H4 (cell line): ENCODE measurements at regions not wholly inside any gene's neighbourhood (a gene's known extent, or its start where the extent isn't known, plus 50 kb on each side); places are given as distances from the start of the nearest gene placed in this dataset.

Experiments
- DNase-seq: peaks from one replicate; pipeline ENCODE4 v3.0.0-alpha.2; 2015; ENCODE audit warnings: low spot score

DNA sequence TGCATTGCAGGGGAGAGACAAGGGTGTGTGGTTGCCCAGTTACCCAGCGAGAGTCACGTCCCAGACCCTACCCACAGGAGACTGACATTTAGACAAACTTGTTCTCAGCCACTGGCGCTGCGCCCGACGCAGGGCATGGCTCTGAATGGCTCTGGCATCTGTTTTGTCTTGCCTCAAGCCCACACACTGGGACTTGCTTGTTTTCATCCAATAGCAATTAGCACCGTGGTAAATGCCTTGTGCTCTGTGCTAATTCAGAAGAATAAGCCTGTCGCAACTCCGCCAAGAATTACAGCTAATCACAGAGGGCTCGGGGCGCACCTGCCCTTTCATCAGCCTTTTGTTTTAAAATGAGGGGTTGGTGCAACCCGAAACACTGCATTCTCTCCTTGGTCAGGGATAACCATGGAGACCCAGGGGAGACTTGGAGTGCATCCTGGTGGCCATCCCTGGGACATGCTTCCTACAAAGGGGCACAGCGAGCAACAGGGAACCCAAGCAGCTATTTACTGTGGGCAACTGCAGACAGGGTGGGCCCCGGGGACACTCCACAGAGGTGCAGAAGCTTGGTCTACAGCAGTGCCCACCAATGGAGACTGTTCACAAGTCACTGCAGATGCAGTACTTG, 220.6 kb upstream of the ZFHX3 start:
- DNase-seq = no peak

DNA sequence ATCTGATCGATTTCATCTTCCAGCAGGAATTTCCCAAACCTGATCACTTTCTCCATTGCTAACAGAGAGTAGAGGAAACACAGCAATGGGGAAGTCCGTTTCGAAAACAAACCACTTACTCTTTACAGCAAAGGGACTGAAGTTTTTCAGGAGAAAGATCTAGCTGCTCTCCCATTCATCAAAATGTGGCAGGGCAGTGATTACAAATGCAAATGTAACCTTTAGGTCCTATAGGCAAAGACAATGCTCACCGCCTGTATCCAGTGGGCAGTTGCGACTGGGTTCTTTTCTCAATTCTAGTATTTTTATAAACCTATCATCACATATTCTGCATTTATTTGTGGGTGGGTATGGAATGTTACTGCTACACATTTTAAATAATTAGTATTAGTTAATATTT, 218.0 kb upstream of the ZFHX3 start:
- no peak for DNase-seq

DNA sequence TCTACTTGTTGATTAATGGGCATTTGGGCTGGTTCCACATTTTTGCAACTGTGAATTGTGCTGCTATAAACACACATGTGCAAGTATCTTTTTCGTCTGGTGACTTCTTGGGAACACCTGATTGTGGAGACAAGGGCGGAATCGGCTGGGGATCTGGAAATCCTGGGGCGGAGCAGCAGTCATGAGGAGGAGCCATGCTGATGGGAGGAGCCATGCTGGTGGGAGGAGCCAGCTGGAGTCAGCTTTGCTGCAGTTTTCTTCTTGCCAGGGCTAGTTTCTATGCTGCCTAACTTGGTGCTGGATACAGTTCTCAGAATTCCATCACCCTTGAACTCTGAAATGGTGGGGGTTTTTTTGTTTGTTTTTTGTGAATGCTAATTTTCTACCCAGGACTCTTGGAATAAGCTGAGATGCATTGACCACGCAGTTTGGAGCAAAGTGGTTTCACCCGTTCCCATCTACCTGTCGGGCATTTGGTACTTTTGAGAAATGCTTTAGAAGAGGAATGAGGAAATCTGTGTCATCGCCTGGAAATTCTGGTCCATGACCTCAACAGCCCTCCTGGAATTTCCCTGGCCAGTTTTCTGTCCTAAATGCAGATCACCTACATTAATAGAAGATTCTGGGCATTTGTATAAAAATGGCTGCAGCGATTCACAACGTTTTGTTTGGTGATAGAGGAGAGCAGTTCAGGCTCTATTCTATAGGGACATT, 217.4 kb upstream of the ZFHX3 start:
- no peak for DNase-seq

DNA sequence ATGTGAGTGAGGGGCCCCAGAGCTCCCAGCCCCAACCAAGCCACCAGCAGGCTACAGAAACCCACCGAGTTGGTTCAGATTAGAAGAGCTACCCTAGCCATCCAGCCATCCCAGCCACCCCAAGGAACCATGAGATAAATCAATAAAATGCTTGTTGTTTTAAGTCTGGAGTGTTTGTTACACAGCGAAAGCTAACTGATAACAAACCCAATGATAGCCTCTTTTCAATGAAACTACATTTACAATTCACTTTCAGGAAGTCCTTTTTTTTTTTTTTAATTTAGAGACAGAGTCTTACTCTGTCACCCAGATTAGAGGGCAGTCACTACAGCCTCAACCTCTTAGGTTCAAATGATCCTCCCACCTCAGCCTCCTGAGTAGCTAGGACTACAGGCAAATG, 215.0 kb upstream of the ZFHX3 start:
- no peak for DNase-seq

DNA sequence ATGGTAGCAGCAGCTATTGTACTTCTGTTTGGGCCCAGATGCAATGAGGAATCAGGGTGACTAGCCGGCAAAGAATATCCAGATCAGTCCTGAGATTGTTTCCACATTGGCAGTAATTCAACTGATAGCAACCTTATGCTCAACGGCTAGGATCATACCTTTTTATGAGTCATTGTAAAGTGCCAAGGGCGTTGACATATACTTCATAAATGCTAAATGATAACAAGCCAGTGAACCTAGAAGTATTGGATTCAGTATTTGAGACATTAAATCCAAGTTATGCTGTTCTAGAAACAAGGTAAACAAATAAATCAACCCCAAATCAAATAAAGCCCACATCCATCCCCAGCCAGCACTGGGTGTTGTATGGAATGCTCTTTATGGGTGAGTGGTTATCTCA, 207.1 kb upstream of the ZFHX3 start:
- no peak for DNase-seq

DNA sequence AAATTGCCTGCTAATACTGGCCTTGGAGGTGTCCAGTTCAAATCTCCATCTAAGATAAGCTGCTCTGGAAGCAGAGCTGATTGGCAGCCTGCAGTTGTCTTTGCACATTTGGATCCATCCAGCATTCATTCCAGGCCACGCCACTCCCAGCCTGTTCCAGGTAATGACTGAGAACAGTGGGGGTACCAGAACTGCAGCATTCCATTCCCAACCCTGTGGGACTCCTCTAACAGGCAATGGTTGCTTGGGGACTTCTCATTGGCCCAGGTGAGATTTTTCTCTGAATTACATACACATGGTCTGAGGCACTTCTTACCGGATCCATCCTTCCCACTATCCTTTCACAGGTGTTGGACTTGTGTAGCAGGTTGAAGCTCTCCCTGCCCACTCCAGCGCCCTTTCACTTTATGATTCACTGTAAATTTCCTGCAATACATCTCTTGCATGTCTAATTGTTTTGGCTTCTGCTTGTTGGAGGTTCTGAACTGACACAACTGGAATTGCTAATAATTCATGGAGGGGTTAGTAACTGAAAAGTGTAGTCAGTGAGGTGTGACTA, 206.1 kb upstream of the ZFHX3 start:
- no peak for DNase-seq

DNA sequence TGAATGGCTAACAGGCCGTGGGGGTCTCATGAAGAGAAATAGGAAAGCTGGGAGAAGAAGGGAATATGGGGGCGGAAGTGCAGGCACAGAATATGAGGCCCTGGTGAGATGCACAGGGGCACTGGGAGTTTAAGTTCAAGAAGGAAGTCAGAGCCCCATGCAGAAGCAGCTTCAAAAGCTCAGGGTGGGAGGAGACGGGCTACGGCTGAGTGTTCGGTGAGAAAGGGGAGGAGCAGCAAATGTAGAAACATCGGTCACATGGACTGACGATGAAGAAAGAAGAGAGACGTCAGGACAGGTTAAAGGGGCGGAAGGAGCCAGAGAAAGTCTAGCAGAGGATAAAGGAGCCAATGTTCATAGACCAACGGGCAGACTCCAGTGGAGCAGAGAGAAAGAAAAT, 204.5 kb upstream of the ZFHX3 start:
- DNase-seq = no peak

DNA sequence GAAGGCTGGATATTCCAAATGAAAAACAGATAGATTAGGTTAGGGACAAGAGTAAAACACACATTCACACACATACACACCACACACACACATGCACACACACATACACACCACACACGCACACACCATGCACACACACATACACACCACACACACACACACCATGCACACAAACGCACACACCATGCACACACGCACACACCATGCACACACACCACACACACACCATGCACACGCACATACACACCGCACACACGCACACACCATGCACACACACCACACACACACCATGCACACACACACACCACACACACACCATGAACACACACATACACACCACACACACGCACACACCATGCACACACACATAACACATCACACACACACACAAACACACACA, 203.7 kb upstream of the ZFHX3 start:
- DNase-seq = no peak

DNA sequence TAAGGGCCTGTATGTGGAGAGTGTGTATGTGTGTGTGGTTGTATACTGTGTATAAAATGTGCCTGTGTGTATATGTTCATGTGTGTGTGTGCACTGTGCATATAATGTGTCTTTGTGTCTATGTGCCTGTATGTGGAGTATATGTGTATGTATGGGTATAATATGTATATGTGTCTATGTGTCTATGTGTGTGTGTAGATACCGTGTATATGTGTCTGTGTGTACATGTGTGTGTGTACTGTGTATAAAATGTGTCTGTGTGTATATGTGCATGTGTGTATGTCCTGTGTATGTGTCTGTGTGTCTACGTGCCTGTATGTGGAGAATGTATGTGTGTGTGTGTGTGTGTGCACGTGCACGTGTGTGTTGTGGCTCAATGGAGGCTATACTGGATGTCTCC, 200.4 kb upstream of the ZFHX3 start:
- DNase-seq = no peak

DNA sequence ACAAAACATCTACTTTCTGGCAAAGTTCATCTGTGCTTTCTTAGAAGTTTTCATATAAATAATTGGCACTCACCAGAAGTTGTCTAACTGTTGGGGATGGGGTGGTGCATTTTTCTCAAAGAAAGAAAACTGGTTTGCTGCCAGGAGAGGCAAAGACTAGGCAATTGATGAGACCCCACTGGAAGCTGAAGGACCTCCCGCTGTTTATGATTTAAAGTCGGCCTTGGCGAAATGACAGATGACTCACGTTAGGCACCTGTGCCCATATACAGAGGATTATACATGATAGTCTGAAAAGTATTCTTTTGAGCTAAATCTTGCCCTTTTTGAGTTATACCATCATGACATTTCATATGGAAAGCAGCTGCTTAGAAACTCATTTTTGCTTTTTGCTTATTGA, 193.0 kb upstream of the ZFHX3 start:
- no peak for DNase-seq

DNA sequence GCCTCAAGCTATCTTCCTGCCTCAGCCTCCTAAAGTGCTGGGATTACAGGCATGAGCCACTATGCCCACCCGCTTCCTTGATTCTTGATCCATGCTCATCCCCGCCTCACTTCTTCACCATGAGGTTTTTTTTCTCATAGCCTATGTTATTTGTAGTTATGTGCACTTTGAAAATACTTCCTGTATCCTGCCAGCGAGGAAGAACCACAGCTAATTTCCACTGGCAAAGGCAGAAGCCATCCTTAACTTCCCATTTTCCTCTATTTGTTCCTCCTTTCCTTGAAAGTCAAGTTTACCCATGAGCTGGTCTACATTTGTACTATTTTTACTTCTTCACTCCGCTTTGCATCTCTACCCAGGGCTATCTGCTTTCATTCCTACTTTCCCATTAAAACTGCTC, 189.7 kb upstream of the ZFHX3 start:
- DNase-seq = no peak

DNA sequence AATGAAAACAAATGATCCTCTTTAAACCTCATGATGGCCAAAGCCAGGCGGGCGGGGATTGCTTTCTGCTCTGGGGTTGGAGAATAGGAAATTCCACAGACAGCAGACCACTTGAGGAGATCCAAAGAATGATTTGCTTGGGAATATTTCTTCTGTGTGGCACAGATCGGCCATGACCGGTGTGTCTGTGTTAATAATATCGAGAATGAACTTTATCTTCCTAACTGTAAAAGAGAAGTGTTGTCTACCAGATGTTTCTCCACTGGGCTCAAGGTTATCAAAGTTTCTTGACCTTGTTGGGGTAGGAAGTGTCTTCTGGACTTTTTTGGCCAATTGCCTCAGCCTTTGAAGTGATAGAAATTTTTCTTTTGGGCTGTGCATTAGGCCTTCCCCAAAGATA, 186.6 kb upstream of the ZFHX3 start:
- DNase-seq = no peak

DNA sequence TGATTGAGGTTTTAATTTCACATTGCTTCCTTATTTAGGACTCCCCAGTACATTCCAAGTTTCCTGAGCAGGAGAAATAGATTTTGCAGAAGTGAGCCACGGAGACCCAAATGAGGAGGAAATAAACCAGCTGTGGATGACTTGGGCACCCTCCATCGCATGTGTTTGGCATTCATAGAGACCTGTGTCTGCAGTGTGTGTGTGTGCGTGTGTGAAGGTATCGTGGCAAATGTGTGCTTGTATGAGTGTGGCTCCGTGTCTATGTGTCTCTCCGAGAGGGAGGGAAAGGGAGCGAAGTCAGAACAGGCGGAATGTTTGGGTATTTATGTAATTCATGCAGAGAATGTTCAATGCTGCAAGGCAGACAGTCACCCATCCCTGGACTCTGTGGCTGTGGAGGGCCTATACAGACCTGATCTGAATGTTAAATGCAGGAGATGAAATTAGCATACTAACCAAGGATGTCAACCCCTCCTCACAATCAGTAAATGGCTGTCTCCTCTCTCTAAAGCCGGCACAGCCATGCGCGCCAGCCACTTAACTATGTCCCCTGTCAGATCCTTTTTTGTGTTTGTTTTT, 186.0 kb upstream of the ZFHX3 start:
- no peak for DNase-seq

DNA sequence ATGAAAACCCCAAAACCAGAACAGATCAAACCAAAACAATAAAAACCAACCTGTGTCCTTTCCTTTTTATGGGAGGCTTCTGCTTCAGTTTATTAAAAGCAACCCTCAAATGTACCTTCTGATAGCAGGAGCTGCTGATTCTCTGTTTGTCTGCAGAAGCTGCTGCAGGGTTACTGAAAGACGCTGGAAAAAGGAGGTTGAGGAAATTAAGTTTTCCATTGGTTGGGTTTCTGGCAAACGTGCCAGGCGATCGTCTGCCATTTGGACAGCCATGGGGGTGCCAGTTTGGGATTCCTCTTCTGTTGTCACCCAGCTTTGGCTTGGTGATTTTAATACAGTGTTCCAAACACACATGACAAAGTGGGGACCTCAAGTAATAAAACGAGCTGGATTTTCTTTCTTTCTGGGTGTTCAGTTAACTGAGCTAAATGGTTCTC, 185.4 kb upstream of the ZFHX3 start:
- DNase-seq = no peak

DNA sequence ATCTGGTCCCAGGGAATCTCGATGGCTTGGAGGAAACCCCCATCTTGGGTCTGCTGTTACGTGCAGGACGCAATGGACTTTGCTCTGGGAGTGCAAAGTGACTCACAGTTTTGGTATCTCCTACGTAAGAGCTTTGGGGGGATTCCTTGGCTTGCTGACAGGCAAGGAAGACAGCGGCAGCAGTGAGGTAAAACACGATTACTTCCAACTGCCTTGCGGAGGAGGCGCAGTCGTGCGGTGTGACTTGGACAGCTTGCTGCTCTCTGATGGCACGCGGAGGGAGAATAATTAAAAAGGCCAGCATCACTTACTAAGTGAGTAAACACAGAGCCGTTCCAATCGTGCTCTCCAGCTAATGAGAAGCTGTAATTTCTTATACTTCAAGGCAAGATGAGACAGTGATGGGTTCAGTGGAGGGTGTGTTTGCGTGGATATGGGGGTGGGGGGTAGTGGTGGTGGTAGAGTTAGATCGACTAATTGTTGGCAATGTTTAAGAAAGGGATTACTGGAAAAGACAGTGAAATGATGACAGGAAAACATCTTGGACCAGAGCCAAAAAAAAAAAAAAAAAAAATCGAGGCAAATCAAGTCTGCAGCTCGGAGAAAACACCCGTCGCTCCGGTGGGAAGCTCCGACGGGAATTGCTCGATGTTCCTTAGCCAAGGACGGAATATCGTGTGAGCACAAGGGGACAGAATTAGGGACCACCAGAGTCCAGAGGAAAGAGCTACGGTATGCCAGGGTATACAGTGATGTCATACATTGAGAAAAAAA, 184.8 kb upstream of the ZFHX3 start:
- peak; percentile 71 for DNase-seq

DNA sequence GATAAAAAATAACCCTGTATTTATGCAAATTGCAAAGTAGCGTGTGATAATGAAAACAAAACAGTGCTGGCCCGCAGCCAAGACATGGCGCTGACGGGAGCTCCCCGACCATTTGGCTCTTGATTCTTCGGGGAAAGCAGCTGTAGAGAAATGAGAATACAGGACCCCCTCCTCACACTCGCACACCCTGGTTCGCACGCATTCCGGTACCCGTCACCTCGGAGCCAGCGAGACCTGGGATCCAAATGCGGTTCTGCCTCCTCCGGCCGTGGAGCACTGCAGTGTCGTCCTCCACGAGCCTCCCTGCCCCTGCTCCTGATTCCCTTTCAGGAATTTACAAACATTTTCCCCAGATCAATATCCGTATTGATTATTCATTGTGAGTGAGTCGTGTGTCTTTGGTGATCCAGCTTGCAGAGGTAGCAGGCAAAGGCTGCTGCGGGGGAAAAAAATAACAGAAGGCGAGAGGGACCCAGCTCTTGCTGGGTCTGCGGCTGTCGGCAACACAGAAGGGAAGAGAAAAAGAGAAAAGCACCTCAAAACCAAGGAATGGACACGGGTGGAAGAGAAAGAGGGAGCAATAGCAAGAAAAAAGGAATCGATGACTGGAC, 184.1 kb upstream of the ZFHX3 start:
- DNase-seq = no peak

DNA sequence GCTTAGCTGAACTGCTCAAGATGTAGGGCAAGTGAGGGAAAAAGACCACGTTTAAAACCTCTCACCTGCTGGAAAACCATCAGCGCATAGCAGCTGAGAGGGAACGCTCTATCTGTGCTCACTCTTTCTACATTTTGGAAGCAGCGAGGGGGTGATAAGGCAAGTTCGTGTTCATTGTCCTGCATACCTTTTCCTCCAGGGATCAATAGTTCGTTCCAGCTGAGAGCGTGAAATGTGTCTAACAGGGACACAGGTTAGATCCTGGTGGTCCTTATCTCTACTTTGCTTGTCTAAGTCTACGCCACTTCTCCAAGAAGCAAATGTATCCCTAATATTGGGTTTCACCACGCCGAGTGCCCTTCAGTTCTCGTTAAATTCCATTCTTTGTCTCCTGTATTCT, 183.5 kb upstream of the ZFHX3 start:
- no peak for DNase-seq

DNA sequence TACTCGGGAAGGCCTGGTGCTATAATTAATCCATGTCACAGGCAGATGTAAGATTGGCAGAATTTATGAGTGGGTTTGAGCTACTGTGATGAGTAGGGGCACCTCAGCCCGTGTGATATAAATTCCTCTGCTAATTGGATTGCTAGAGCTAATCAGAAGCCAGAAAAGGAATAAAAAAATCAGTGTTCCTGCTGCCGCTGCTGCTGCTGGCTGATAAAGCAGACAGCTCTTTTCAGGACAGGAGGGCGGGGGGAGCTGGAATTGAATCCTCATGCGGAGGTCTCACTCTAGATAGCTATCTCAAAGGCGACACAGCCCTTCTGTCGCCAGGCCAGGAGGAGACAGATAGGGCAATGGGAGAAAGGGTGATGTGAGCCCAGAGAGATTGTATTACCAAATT, 182.7 kb upstream of the ZFHX3 start:
- no peak for DNase-seq

DNA sequence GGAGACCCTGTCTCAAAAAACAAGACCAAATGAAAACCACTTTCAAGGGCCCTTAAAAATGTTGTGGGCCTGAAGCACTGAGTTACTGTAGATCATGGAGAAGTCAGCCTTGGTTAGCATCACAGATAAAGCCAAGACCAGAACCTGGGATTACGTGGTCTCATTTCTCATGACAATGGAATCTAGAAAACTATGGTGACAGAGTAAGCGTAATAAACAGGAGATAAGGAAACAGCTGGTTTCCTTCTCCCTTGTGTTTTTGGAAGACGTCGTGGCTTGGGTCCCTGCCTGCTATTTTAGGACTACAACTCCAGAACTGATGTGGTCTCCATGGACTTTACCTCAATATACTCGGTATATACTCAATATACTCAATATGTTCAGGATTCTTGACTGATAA, 180.7 kb upstream of the ZFHX3 start:
- peak; percentile 32 for DNase-seq

DNA sequence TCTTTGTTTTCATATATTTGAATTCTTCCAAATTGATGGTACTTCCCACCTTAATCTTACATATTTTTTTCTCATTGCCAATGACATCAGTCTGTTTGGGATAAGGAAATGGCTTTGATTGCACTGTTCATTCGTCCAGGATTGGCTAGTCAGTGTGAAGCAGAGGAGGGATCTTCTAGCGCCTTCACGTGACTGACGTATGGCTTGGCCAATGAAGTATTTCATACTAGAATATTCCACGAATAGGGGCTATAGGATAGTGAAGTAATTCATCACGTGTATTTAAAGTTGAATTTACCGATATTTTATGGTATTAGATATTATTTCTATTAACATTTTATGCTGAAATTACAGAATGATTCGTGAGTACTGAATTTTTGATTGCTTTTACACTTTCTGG, 178.7 kb upstream of the ZFHX3 start:
- no peak for DNase-seq

DNA sequence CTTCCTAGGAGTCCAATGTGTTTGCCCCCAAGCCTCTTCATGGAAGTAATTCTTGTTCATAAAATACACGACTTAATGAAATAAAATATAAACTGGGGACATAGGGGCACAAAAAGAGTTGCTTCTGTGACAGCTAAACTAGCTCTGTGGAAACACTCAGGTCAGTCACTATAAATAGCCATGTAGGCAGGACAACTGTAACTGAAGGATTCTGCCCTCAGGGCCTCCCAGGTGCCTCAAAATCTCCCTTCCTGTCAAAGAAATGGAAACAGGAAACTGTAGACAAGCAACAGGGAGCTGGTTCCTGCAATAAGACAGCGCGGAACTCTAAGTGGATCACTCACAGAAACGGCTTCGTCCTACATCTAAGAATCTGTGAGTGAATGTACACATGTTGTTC, 178.1 kb upstream of the ZFHX3 start:
- no peak for DNase-seq

DNA sequence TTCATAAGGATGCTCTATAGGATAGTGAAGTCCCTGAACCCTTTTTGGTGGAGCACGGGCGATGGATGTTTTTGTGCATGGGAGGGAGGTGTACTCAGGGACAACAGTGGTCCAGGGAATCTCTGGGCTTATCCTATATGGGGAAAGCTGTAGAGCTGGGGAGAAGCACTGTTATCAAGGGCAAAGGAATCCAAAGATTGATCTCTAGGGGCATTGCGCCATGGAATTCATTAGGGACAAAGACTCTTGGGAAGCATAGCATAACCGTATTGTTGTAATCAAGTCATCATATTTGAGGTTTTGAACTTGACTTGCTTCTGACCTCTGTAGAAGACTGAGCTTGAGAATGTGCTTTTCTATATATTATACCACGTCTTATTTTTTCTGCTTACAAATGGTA, 172.9 kb upstream of the ZFHX3 start:
- no peak for DNase-seq
